H9 (cell line): ENCODE measurements at regions not wholly inside any gene's neighbourhood (a gene's known extent, or its start where the extent isn't known, plus 50 kb on each side); places are given as distances from the start of the nearest gene placed in this dataset.

Source experiments
- DNase-seq: peaks from one replicate; pipeline ENCODE4 v3.0.0-alpha.2; 2017
- H2AFZ ChIP-seq: one replicate; pipeline ENCODE4 v1.6.1; 2013; ENCODE audit warnings: mild to moderate bottlenecking, low read length, control low read depth, moderate library complexity
- H2AK5ac ChIP-seq: 2 replicates; pipeline ENCODE4 v1.6.1; 2013; ENCODE audit warnings: low read length, control low read depth, mixed read lengths; ENCODE audit not compliant: insufficient read length
- H2BK120ac ChIP-seq: one replicate; pipeline ENCODE4 v1.6.1; 2013; ENCODE audit warnings: low read depth, mild to moderate bottlenecking, low read length, control low read depth, inconsistent platforms; ENCODE audit not compliant: poor library complexity, severe bottlenecking
- H2BK12ac ChIP-seq: 2 replicates; pipeline ENCODE4 v1.6.1; 2013; ENCODE audit warnings: low read length, control low read depth, mixed read lengths, low read depth; ENCODE audit not compliant: insufficient read length
- H2BK15ac ChIP-seq: 2 replicates; pipeline ENCODE4 v1.6.1; 2013; ENCODE audit warnings: low read depth, low read length, control low read depth
- H2BK20ac ChIP-seq: one replicate; pipeline ENCODE4 v1.6.1; 2013; ENCODE audit warnings: low read depth, mild to moderate bottlenecking, low read length, control low read depth, inconsistent platforms; ENCODE audit not compliant: poor library complexity, severe bottlenecking
- H2BK5ac ChIP-seq: 2 replicates; pipeline ENCODE4 v1.6.1; 2013; ENCODE audit warnings: low read length, control low read depth, mixed read lengths; ENCODE audit not compliant: insufficient read length
- H3K14ac ChIP-seq: 2 replicates; pipeline ENCODE4 v1.6.1; 2013; ENCODE audit warnings: low read length, control low read depth; ENCODE audit not compliant: insufficient read depth
- H3K18ac ChIP-seq: 2 replicates; pipeline ENCODE4 v1.6.1; 2013; ENCODE audit warnings: low read depth, mild to moderate bottlenecking, mixed read lengths, low read length, control low read depth; ENCODE audit not compliant: insufficient read length
- H3K23ac ChIP-seq: 2 replicates; pipeline ENCODE4 v1.6.1; 2013; ENCODE audit warnings: low read length, control low read depth, mixed read lengths, low read depth; ENCODE audit not compliant: insufficient read length
- H3K23me2 ChIP-seq: 2 replicates; pipeline ENCODE4 v1.6.1; 2013; ENCODE audit warnings: low read depth, mild to moderate bottlenecking, mixed read lengths, low read length, control low read depth; ENCODE audit not compliant: insufficient read length, poor library complexity, severe bottlenecking
- H3K27ac ChIP-seq: 2 replicates; pipeline ENCODE4 v1.5.1; 2013; ENCODE audit warnings: low read length, control low read depth, mixed read lengths, low read depth; ENCODE audit not compliant: insufficient read length
- H3K27me3 ChIP-seq: 2 replicates; pipeline ENCODE4 v1.6.1; 2013; ENCODE audit warnings: low read length, control low read depth, inconsistent platforms; ENCODE audit not compliant: insufficient read depth
- H3K4ac ChIP-seq: 2 replicates; pipeline ENCODE4 v1.6.1; 2013; ENCODE audit warnings: low read depth, mild to moderate bottlenecking, control low read depth, inconsistent platforms, low read length, moderate library complexity
- H3K4me1 ChIP-seq: 2 replicates; pipeline ENCODE4 v1.6.1; 2013; ENCODE audit warnings: low read length, control low read depth, inconsistent platforms; ENCODE audit not compliant: insufficient read depth
- H3K4me2 ChIP-seq: 2 replicates; pipeline ENCODE4 v1.6.1; 2013; ENCODE audit warnings: low read length, control low read depth, mixed read lengths; ENCODE audit not compliant: insufficient read length, insufficient read depth
- H3K56ac ChIP-seq: 2 replicates; pipeline ENCODE4 v1.6.1; 2013; ENCODE audit warnings: low read depth, mild to moderate bottlenecking, mixed read lengths, low read length, control low read depth; ENCODE audit not compliant: insufficient read length
- H3K79me1 ChIP-seq: 2 replicates; pipeline ENCODE4 v1.6.1; 2013; ENCODE audit warnings: low read depth, mild to moderate bottlenecking, moderate library complexity, low read length, control low read depth, inconsistent platforms; ENCODE audit not compliant: insufficient read depth, poor library complexity, severe bottlenecking
- H3K79me2 ChIP-seq: 2 replicates; pipeline ENCODE4 v1.6.1; 2013; ENCODE audit warnings: low read length, control low read depth, inconsistent platforms; ENCODE audit not compliant: insufficient read depth
- H3K9ac ChIP-seq: 2 replicates; pipeline ENCODE4 v1.6.1; 2013; ENCODE audit warnings: low read length, control low read depth, mixed read lengths; ENCODE audit not compliant: insufficient read length; ENCODE audit errors: extremely low read depth
- H3K9me3 ChIP-seq: one replicate; pipeline ENCODE4 v1.6.1; 2013; ENCODE audit warnings: low read depth, low read length, inconsistent platforms; ENCODE audit not compliant: control insufficient read depth
- H3T11ph ChIP-seq: one replicate; pipeline ENCODE4 v1.6.1; 2013; ENCODE audit warnings: mild to moderate bottlenecking, low read length, control low read depth, inconsistent platforms
- H4K20me1 ChIP-seq: one replicate; pipeline ENCODE4 v1.6.1; 2013; ENCODE audit not compliant: control insufficient read depth, insufficient read length, insufficient read depth
- H4K5ac ChIP-seq: 2 replicates; pipeline ENCODE4 v1.6.1; 2013; ENCODE audit warnings: low read depth, mild to moderate bottlenecking, mixed read lengths, low read length, control low read depth; ENCODE audit not compliant: insufficient read length
- H4K8ac ChIP-seq: replicated peaks from 2 replicates; pipeline ENCODE4 v1.6.1; 2013; ENCODE audit warnings: low read length, control low read depth, mixed read lengths, low read depth; ENCODE audit not compliant: insufficient read length
- H4K91ac ChIP-seq: 2 replicates; pipeline ENCODE4 v1.6.1; 2013; ENCODE audit warnings: low read depth, mild to moderate bottlenecking, moderate library complexity, mixed read lengths, low read length, control low read depth; ENCODE audit not compliant: insufficient read length
- H3K27ac Mint-ChIP-seq, 3 experiments: 2 replicates in 2 of 3; 3 replicates in 1 of 3; pipeline ENCODE4 v1.8.0; 2020 to 2021; ENCODE audit warnings: mixed read lengths in 3 of 3, mild to moderate bottlenecking in 1 of 3, moderate library complexity in 1 of 3
- H3K27me3 Mint-ChIP-seq: 2 replicates; pipeline ENCODE4 v1.8.0; 2021; ENCODE audit warnings: low read depth, mild to moderate bottlenecking, moderate library complexity, mixed read lengths
- H3K36me3 Mint-ChIP-seq, 3 experiments: 2 replicates in 2 of 3; 3 replicates in 1 of 3; pipeline ENCODE4 v1.8.0; 2020 to 2021; ENCODE audit warnings: low read depth in 3 of 3, mixed read lengths in 3 of 3; ENCODE audit not compliant: insufficient read depth in 1 of 3
- H3K4me1 Mint-ChIP-seq, 2 experiments: 2 replicates each; pipeline ENCODE4 v1.8.0; 2020; ENCODE audit warnings: mixed read lengths in 2 of 2
- H3K4me3 Mint-ChIP-seq, 2 experiments: 2 replicates in 1 of 2; 3 replicates in 1 of 2; pipeline ENCODE4 v1.8.0; 2020 to 2021; ENCODE audit warnings: mild to moderate bottlenecking in 2 of 2, mixed read lengths in 2 of 2, moderate library complexity in 1 of 2
- H3K9me3 Mint-ChIP-seq, 2 experiments: 2 replicates in 1 of 2; 3 replicates in 1 of 2; pipeline ENCODE4 v1.8.0; 2020; ENCODE audit warnings: mild to moderate bottlenecking in 2 of 2, mixed read lengths in 2 of 2, moderate library complexity in 1 of 2
- CTCF ChIP-seq: fragments of 200-600 bp; sonication (generic); conservative IDR thresholded peaks from 3 replicates; pipeline ENCODE4 v1.8.0; 2021; ENCODE audit warnings: antibody characterized with exemption, mild to moderate bottlenecking
- WGBS: extraction: QIAGEN DNeasy Blood & Tissue Kit; methylation state at CpG from one replicate; pipeline ENCODE4 v1.1.7; 2013; ENCODE audit warnings: missing lambda C conversion rate, low lambda C conversion rate, mixed read lengths; ENCODE audit not compliant: insufficient read length; ENCODE audit errors: extremely low coverage; 5-methylcytosine and 5-hydroxymethylcytosine counted together

DNA sequence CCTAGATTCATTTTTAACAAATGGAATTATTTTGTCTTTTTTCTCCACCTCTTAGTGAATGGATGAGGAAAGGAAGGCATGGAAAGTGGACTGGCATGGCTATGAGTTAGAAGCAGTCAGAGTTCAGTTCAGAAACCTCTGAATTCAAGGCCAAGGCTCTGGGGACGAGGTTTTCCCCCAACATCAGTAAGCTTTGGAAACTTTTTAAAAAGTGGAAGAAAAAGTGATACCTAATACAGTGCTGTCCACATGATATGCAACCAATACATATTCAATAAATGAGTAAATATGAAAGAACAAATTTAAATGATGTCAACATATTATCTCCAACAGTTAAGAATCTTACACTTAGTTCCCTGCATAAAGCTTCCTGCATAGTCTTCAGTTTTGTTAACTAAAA lies 204.7 kb downstream of the HLX start:
- Mint-ChIP-seq H3K4me3 (no peak overlapping the region), H3K27ac (no peak overlapping the region), H3K4me1 (no peaks in the 10 kb centered on the region), H3K36me3 (no peaks in the 10 kb centered on the region), H3K9me3 (no peaks in the 10 kb centered on the region), H3K27me3 (no peaks in the 10 kb centered on the region; the same call in none of the 2 replicates)
- no peak overlapping the region for H4K91ac ChIP-seq
- H3K23me2 ChIP-seq = no peaks in the 10 kb centered on the region
- no peak overlapping the region for H3K27ac ChIP-seq
- H3K23ac ChIP-seq = no peak overlapping the region
- no peak overlapping the region for H3K9ac ChIP-seq
- no peak overlapping the region for H2BK20ac ChIP-seq
- no peak overlapping the region for H3K4me2 ChIP-seq
- TF ChIP-seq CTCF = no peak
- no peaks in the 10 kb centered on the region for H3K4me1 ChIP-seq
- WGBS = no CpG with 5 or more reads among the region's 1 CpG
- H2BK15ac ChIP-seq = no peak overlapping the region
- no peak overlapping the region for H2AK5ac ChIP-seq
- H3K4ac ChIP-seq = no peak overlapping the region
- H3K14ac ChIP-seq = no peak overlapping the region
- no peak overlapping the region for H3K56ac ChIP-seq
- no peak overlapping the region for H2BK120ac ChIP-seq
- no peak overlapping the region for H3T11ph ChIP-seq
- H3K9me3 ChIP-seq = no peaks in the 10 kb centered on the region
- no peak for DNase-seq
- no peak overlapping the region for H2BK12ac ChIP-seq
- no peak overlapping the region for H4K5ac ChIP-seq
- no peak overlapping the region for H2BK5ac ChIP-seq
- H3K79me2 ChIP-seq = no peaks in the 10 kb centered on the region
- no peak overlapping the region for H4K8ac ChIP-seq
- H4K20me1 ChIP-seq = no peaks in the 10 kb centered on the region
- H2AFZ ChIP-seq = no peak overlapping the region
- no peaks in the 10 kb centered on the region for H3K79me1 ChIP-seq
- H3K27me3 ChIP-seq = no peaks in the 10 kb centered on the region
- H3K18ac ChIP-seq = no peak overlapping the region
